ENCODE measurements at regions not wholly inside any gene's neighbourhood (a gene's known extent, or its start where the extent isn't known, plus 50 kb on each side); places are given as distances from the start of the nearest gene placed in this dataset.

- CTCF ChIA-PET, result no interaction called here
- POLR2A ChIA-PET, result no interaction called here
- H3K4me1 Mint-ChIP-seq (ENCODE audit: insufficient read depth, unreplicated experiment), result no peaks in the 10 kb centered on the region
Measured at GRCh38 chr11:134509381-134510232, 97.6 kb upstream of the B3GAT1 start.

GRCh38 chr11:134508219-134508990 is 96.4 kb upstream of the B3GAT1 start:
- Mint-ChIP-seq H3K4me1 (ENCODE audit: insufficient read depth, unreplicated experiment) (no peaks in the 10 kb centered on the region), H3K27me3 (ENCODE audit: insufficient read depth, unreplicated experiment) (no peaks in the 10 kb centered on the region), H3K9me3 (ENCODE audit: unreplicated experiment) (peaks cover 38% of the 10 kb centered on the region), H3K4me3 (ENCODE audit: unreplicated experiment) (no peak overlapping the region), H3K36me3 (ENCODE audit: insufficient read depth, unreplicated experiment) (no peaks in the 10 kb centered on the region), H3K27ac (ENCODE audit: low read depth, unreplicated experiment) (no peak overlapping the region)
- BruUV-seq (replicated peaks), result no TSS peak
- no peak for DNase-seq (ENCODE audit: unreplicated experiment)
- ChIA-PET POLR2A (no interaction called here), CTCF (interaction anchor here (0.6 kb wide), 1 partner anchor 438 kb away, joined by 3 read pairs; no protein-coding TSS in a partner anchor)
- TF ChIP-seq, protein P1, sequence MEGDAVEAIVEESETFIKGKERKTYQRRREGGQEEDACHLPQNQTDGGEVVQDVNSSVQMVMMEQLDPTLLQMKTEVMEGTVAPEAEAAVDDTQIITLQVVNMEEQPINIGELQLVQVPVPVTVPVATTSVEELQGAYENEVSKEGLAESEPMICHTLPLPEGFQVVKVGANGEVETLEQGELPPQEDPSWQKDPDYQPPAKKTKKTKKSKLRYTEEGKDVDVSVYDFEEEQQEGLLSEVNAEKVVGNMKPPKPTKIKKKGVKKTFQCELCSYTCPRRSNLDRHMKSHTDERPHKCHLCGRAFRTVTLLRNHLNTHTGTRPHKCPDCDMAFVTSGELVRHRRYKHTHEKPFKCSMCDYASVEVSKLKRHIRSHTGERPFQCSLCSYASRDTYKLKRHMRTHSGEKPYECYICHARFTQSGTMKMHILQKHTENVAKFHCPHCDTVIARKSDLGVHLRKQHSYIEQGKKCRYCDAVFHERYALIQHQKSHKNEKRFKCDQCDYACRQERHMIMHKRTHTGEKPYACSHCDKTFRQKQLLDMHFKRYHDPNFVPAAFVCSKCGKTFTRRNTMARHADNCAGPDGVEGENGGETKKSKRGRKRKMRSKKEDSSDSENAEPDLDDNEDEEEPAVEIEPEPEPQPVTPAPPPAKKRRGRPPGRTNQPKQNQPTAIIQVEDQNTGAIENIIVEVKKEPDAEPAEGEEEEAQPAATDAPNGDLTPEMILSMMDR (IDR thresholded peaks at IDR 0.05; ENCODE audit: unreplicated experiment), result no peak
- intact Hi-C loops (cut with micrococcal nuclease), result no loop called here

More at GRCh38 chr11:134509381-134510232, 97.6 kb upstream of the B3GAT1 start:
- Mint-ChIP-seq H3K9me3 (ENCODE audit: unreplicated experiment) (peaks cover 32% of the 10 kb centered on the region), H3K4me3 (ENCODE audit: unreplicated experiment) (no peak overlapping the region), H3K27ac (ENCODE audit: low read depth, unreplicated experiment) (no peak overlapping the region), H3K36me3 (ENCODE audit: insufficient read depth, unreplicated experiment) (no peaks in the 10 kb centered on the region), H3K27me3 (ENCODE audit: insufficient read depth, unreplicated experiment) (no peaks in the 10 kb centered on the region)
- DNase-seq (ENCODE audit: unreplicated experiment), result no peak
- intact Hi-C loops (cut with micrococcal nuclease), result no loop called here
- TF ChIP-seq, protein P1 (IDR thresholded peaks at IDR 0.05; ENCODE audit: unreplicated experiment), result no peak
- BruUV-seq (replicated peaks), result no TSS peak

- Mint-ChIP-seq H3K4me3 (ENCODE audit: unreplicated experiment) (no peak overlapping the region), H3K4me1 (ENCODE audit: insufficient read depth, unreplicated experiment) (no peaks in the 10 kb centered on the region), H3K27me3 (ENCODE audit: insufficient read depth, unreplicated experiment) (no peaks in the 10 kb centered on the region), H3K36me3 (ENCODE audit: insufficient read depth, unreplicated experiment) (no peaks in the 10 kb centered on the region), H3K9me3 (ENCODE audit: unreplicated experiment) (peaks cover 34% of the 10 kb centered on the region), H3K27ac (ENCODE audit: low read depth, unreplicated experiment) (no peak overlapping the region)
- POLR2A ChIA-PET, result no interaction called here
- DNase-seq (ENCODE audit: unreplicated experiment), result no peak
- TF ChIP-seq, protein P1 (IDR thresholded peaks at IDR 0.05; ENCODE audit: unreplicated experiment), result no peak
- CTCF ChIA-PET, result no interaction called here
- no TSS peak for BruUV-seq (replicated peaks)
- intact Hi-C loops (cut with micrococcal nuclease), result no loop called here
Measured at GRCh38 chr11:134506046-134506445, 94.0 kb upstream of the B3GAT1 start.

GRCh38 chr11:134505125-134505524 is 93.1 kb upstream of the B3GAT1 start:
- TF ChIP-seq, protein P1 (IDR thresholded peaks at IDR 0.05; ENCODE audit: unreplicated experiment), result no peak
- no peaks in the 10 kb centered on the region for H3K36me3 Mint-ChIP-seq (ENCODE audit: insufficient read depth, unreplicated experiment)
- ChIA-PET POLR2A (no interaction called here), CTCF (no interaction called here)
- no TSS peak for BruUV-seq (replicated peaks)
- H3K4me3 Mint-ChIP-seq (ENCODE audit: unreplicated experiment), result no peak overlapping the region
- H3K9me3 Mint-ChIP-seq (ENCODE audit: unreplicated experiment), result peaks cover 43% of the 10 kb centered on the region
- no peaks in the 10 kb centered on the region for H3K27me3 Mint-ChIP-seq (ENCODE audit: insufficient read depth, unreplicated experiment)
- H3K27ac Mint-ChIP-seq (ENCODE audit: low read depth, unreplicated experiment), result no peak overlapping the region
- intact Hi-C loops (cut with micrococcal nuclease), result no loop called here
- no peaks in the 10 kb centered on the region for H3K4me1 Mint-ChIP-seq (ENCODE audit: insufficient read depth, unreplicated experiment)
- DNase-seq (ENCODE audit: unreplicated experiment), result no peak

Measured in MCF 10A (cell line).